ENCODE measurements at regions not wholly inside any gene's neighbourhood (a gene's known extent, or its start where the extent isn't known, plus 50 kb on each side); places are given as distances from the start of the nearest gene placed in this dataset.
A peak's percentile ranks its signal among the peaks of the same experiment; 100 is the strongest.

GRCh38 chr15:94033014-94033682 lies 198.2 kb upstream of the MCTP2 start:
- H3K4me3 ChIP-seq (ENCODE audit: low read length): no peak overlapping the region
- peaks cover under 1% of the 10 kb centered on the region for H3K4me1 ChIP-seq (ENCODE audit: control insufficient read depth, insufficient read depth, low read length)
- H3K9me3 ChIP-seq (ENCODE audit: control insufficient read depth, low read depth, low read length): no peaks in the 10 kb centered on the region
- no peaks in the 10 kb centered on the region for H3K36me3 ChIP-seq (ENCODE audit: control insufficient read depth, insufficient read depth, low read length)
- WGBS (ENCODE audit: insufficient coverage, low lambda C conversion rate): 67% methylated on average over 3 of the region's 8 CpGs
- H3K27me3 ChIP-seq (ENCODE audit: control insufficient read depth, insufficient read depth, low read length): no peaks in the 10 kb centered on the region
- no peak for DNase-seq
- H3K27ac ChIP-seq (ENCODE audit: low read length): no peak overlapping the region

GRCh38 chr15:94032571-94032970 lies 198.8 kb upstream of the MCTP2 start:
- DNase-seq: no peak
- no peaks in the 10 kb centered on the region for H3K9me3 ChIP-seq (ENCODE audit: control insufficient read depth, low read depth, low read length)
- H3K4me1 ChIP-seq (ENCODE audit: control insufficient read depth, insufficient read depth, low read length): peaks cover 3% of the 10 kb centered on the region
- 86% methylated on average over 1 of the region's 7 CpGs for WGBS (ENCODE audit: insufficient coverage, low lambda C conversion rate)
- no peaks in the 10 kb centered on the region for H3K27me3 ChIP-seq (ENCODE audit: control insufficient read depth, insufficient read depth, low read length)
- no peak overlapping the region for H3K27ac ChIP-seq (ENCODE audit: low read length)
- no peak overlapping the region for H3K4me3 ChIP-seq (ENCODE audit: low read length)
- H3K36me3 ChIP-seq (ENCODE audit: control insufficient read depth, insufficient read depth, low read length): no peaks in the 10 kb centered on the region

- no peak overlapping the region for H3K27ac ChIP-seq (ENCODE audit: low read length)
These were observed 200.3 kb upstream of the MCTP2 start for GRCh38 chr15:94031072-94031471.

GRCh38 chr15:94029495-94029894 lies 201.9 kb upstream of the MCTP2 start:
- Histone ChIP-seq H3K9me3 (ENCODE audit: control insufficient read depth, low read depth, low read length) (no peaks in the 10 kb centered on the region), H3K4me1 (ENCODE audit: control insufficient read depth, insufficient read depth, low read length) (peaks cover 12% of the 10 kb centered on the region), H3K36me3 (ENCODE audit: control insufficient read depth, insufficient read depth, low read length) (no peaks in the 10 kb centered on the region), H3K27ac (ENCODE audit: low read length) (no peak overlapping the region), H3K27me3 (ENCODE audit: control insufficient read depth, insufficient read depth, low read length) (no peaks in the 10 kb centered on the region), H3K4me3 (ENCODE audit: low read length) (no peak overlapping the region)
- no CpG with 5 or more reads among the region's 1 CpG for WGBS (ENCODE audit: insufficient coverage, low lambda C conversion rate)
- no peak for DNase-seq

More at GRCh38 chr15:94031072-94031471, 200.3 kb upstream of the MCTP2 start:
- Histone ChIP-seq H3K27me3 (ENCODE audit: control insufficient read depth, insufficient read depth, low read length) (no peaks in the 10 kb centered on the region), H3K9me3 (ENCODE audit: control insufficient read depth, low read depth, low read length) (no peaks in the 10 kb centered on the region), H3K4me1 (ENCODE audit: control insufficient read depth, insufficient read depth, low read length) (peaks cover 11% of the 10 kb centered on the region), H3K36me3 (ENCODE audit: control insufficient read depth, insufficient read depth, low read length) (no peaks in the 10 kb centered on the region), H3K4me3 (ENCODE audit: low read length) (no peak overlapping the region)
- no CpG with 5 or more reads among the region's 1 CpG for WGBS (ENCODE audit: insufficient coverage, low lambda C conversion rate)
- DNase-seq: no peak

- Histone ChIP-seq H3K4me3 (ENCODE audit: low read length) (no peak overlapping the region), H3K27ac (ENCODE audit: low read length) (no peak overlapping the region), H3K9me3 (ENCODE audit: control insufficient read depth, low read depth, low read length) (no peaks in the 10 kb centered on the region), H3K4me1 (ENCODE audit: control insufficient read depth, insufficient read depth, low read length) (peaks cover 12% of the 10 kb centered on the region), H3K36me3 (ENCODE audit: control insufficient read depth, insufficient read depth, low read length) (no peaks in the 10 kb centered on the region), H3K27me3 (ENCODE audit: control insufficient read depth, insufficient read depth, low read length) (no peaks in the 10 kb centered on the region)
- no CpG with 5 or more reads among the region's 6 CpGs for WGBS (ENCODE audit: insufficient coverage, low lambda C conversion rate)
- no peak for DNase-seq
These were observed 202.6 kb upstream of the MCTP2 start for GRCh38 chr15:94028809-94029208.

- DNase-seq: no peak
- no peaks in the 10 kb centered on the region for H3K27me3 ChIP-seq (ENCODE audit: control insufficient read depth, insufficient read depth, low read length)
- H3K9me3 ChIP-seq (ENCODE audit: control insufficient read depth, low read depth, low read length): no peaks in the 10 kb centered on the region
- WGBS (ENCODE audit: insufficient coverage, low lambda C conversion rate): no CpG with 5 or more reads among the region's 3 CpGs
- no peak overlapping the region for H3K4me3 ChIP-seq (ENCODE audit: low read length)
- H3K27ac ChIP-seq (ENCODE audit: low read length): no peak overlapping the region
- no peaks in the 10 kb centered on the region for H3K36me3 ChIP-seq (ENCODE audit: control insufficient read depth, insufficient read depth, low read length)
- H3K4me1 ChIP-seq (ENCODE audit: control insufficient read depth, insufficient read depth, low read length): peaks cover 12% of the 10 kb centered on the region
These were observed 203.2 kb upstream of the MCTP2 start for GRCh38 chr15:94028121-94028520.

- DNase-seq: no peak
- Histone ChIP-seq H3K27ac (ENCODE audit: low read length) (no peak overlapping the region), H3K27me3 (ENCODE audit: control insufficient read depth, insufficient read depth, low read length) (no peaks in the 10 kb centered on the region), H3K9me3 (ENCODE audit: control insufficient read depth, low read depth, low read length) (no peaks in the 10 kb centered on the region), H3K4me1 (ENCODE audit: control insufficient read depth, insufficient read depth, low read length) (peaks cover 12% of the 10 kb centered on the region), H3K36me3 (ENCODE audit: control insufficient read depth, insufficient read depth, low read length) (no peaks in the 10 kb centered on the region), H3K4me3 (ENCODE audit: low read length) (no peak overlapping the region)
- 100% methylated on average over 1 of the region's 1 CpG for WGBS (ENCODE audit: insufficient coverage, low lambda C conversion rate)
These were observed 203.8 kb upstream of the MCTP2 start for GRCh38 chr15:94027581-94027980.

- WGBS (ENCODE audit: insufficient coverage, low lambda C conversion rate): no CpG with 5 or more reads among the region's 2 CpGs
- no peaks in the 10 kb centered on the region for H3K36me3 ChIP-seq (ENCODE audit: control insufficient read depth, insufficient read depth, low read length)
These were observed 204.7 kb upstream of the MCTP2 start for GRCh38 chr15:94026458-94027304.

GRCh38 chr15:94023531-94023930 lies 207.8 kb upstream of the MCTP2 start:
- Histone ChIP-seq H3K36me3 (ENCODE audit: control insufficient read depth, insufficient read depth, low read length) (no peaks in the 10 kb centered on the region), H3K4me3 (ENCODE audit: low read length) (no peak overlapping the region), H3K9me3 (ENCODE audit: control insufficient read depth, low read depth, low read length) (no peaks in the 10 kb centered on the region), H3K4me1 (ENCODE audit: control insufficient read depth, insufficient read depth, low read length) (peaks cover 12% of the 10 kb centered on the region), H3K27me3 (ENCODE audit: control insufficient read depth, insufficient read depth, low read length) (no peaks in the 10 kb centered on the region), H3K27ac (ENCODE audit: low read length) (no peak overlapping the region)
- no CpG with 5 or more reads among the region's 4 CpGs for WGBS (ENCODE audit: insufficient coverage, low lambda C conversion rate)
- no peak for DNase-seq

More at GRCh38 chr15:94026458-94027304, 204.7 kb upstream of the MCTP2 start:
- Histone ChIP-seq H3K4me1 (ENCODE audit: control insufficient read depth, insufficient read depth, low read length) (peaks cover 12% of the 10 kb centered on the region), H3K9me3 (ENCODE audit: control insufficient read depth, low read depth, low read length) (no peaks in the 10 kb centered on the region), H3K27ac (ENCODE audit: low read length) (peak overlapping the region; percentile 68), H3K27me3 (ENCODE audit: control insufficient read depth, insufficient read depth, low read length) (no peaks in the 10 kb centered on the region), H3K4me3 (ENCODE audit: low read length) (no peak overlapping the region)
- peak; percentile 89 to 95 for DNase-seq

- H3K27ac ChIP-seq (ENCODE audit: low read length): no peak overlapping the region
- peaks cover 5% of the 10 kb centered on the region for H3K4me1 ChIP-seq (ENCODE audit: control insufficient read depth, insufficient read depth, low read length)
- no CpG with 5 or more reads among the region's 5 CpGs for WGBS (ENCODE audit: insufficient coverage, low lambda C conversion rate)
- H3K36me3 ChIP-seq (ENCODE audit: control insufficient read depth, insufficient read depth, low read length): no peaks in the 10 kb centered on the region
- H3K27me3 ChIP-seq (ENCODE audit: control insufficient read depth, insufficient read depth, low read length): no peaks in the 10 kb centered on the region
- no peak overlapping the region for H3K4me3 ChIP-seq (ENCODE audit: low read length)
- DNase-seq: no peak
- H3K9me3 ChIP-seq (ENCODE audit: control insufficient read depth, low read depth, low read length): no peaks in the 10 kb centered on the region
These were observed 209.6 kb upstream of the MCTP2 start for GRCh38 chr15:94021621-94022320.
